ENCODE measurements at regions not wholly inside any gene's neighbourhood (a gene's known extent, or its start where the extent isn't known, plus 50 kb on each side); places are given as distances from the start of the nearest gene placed in this dataset.
"Not testable (repeated sequence)": the region's sequence is repeated elsewhere in the genome, so short reads cannot be mapped to it uniquely, and the experiment has no call there.

GRCh38 chr3:607480-607879 is 410.9 kb downstream of the CHL1 start:
- BruUV-seq (replicated peaks); H2AFZ ChIP-seq; H3K4me1 ChIP-seq (replicated peaks; ENCODE audit: insufficient read depth); H4K20me1 ChIP-seq (ENCODE audit: insufficient read depth); DNase-seq; H3K27me3 ChIP-seq (ENCODE audit: insufficient read depth, low read depth); intact Hi-C loops (cut with micrococcal nuclease; ENCODE audit: unreplicated experiment); H3K9me2 ChIP-seq (ENCODE audit: insufficient read depth); CTCF ChIA-PET; POLR2A ChIA-PET (ENCODE audit: unreplicated experiment); H3K4me3 ChIP-seq; H3K79me2 ChIP-seq (ENCODE audit: low read depth); H3K27ac ChIP-seq; H3K9me3 ChIP-seq (ENCODE audit: insufficient read depth, low read depth); H3K4me2 ChIP-seq; H3K36me3 ChIP-seq (ENCODE audit: low read depth); H3F3A ChIP-seq (ENCODE audit: insufficient read depth, low read depth): not testable (repeated sequence)

DNA sequence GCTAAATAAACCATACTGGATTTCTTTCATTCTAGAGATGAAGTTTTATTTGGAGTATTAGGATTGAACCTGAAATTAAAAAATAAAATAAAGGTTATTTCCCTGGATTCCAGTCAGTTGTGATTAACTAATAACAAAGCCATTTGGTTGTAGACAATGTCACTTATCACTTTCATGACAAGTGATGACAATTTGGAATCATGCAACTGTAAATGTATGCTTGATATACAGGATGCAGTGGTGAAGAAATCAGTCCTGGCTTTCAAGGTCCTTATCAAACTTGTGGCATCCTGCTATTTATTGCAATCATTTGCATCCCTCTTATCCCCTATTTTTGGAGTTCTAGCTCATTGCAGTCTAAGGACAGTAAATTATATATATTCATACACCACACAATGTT is 425.2 kb downstream of the CHL1 start:
- intact Hi-C loops (cut with micrococcal nuclease; ENCODE audit: unreplicated experiment) = no loop called here
- H3K36me3 ChIP-seq (ENCODE audit: low read depth) = no peaks in the 10 kb centered on the region
- H4K20me1 ChIP-seq (ENCODE audit: insufficient read depth) = no peaks in the 10 kb centered on the region
- H3K79me2 ChIP-seq (ENCODE audit: low read depth) = no peaks in the 10 kb centered on the region
- H3K9me3 ChIP-seq (ENCODE audit: insufficient read depth, low read depth) = no peaks in the 10 kb centered on the region
- no peaks in the 10 kb centered on the region for H3K4me1 ChIP-seq (replicated peaks; ENCODE audit: insufficient read depth)
- POLR2A ChIA-PET (ENCODE audit: unreplicated experiment) = no interaction called here
- CTCF ChIA-PET = no interaction called here
- DNase-seq = no peak
- H3F3A ChIP-seq (ENCODE audit: insufficient read depth, low read depth) = no peaks in the 10 kb centered on the region
- no peak for TF ChIP-seq EZH2 (IDR thresholded peaks at IDR 0.05; ENCODE audit: low read depth)
- TF ChIP-seq, protein P1, sequence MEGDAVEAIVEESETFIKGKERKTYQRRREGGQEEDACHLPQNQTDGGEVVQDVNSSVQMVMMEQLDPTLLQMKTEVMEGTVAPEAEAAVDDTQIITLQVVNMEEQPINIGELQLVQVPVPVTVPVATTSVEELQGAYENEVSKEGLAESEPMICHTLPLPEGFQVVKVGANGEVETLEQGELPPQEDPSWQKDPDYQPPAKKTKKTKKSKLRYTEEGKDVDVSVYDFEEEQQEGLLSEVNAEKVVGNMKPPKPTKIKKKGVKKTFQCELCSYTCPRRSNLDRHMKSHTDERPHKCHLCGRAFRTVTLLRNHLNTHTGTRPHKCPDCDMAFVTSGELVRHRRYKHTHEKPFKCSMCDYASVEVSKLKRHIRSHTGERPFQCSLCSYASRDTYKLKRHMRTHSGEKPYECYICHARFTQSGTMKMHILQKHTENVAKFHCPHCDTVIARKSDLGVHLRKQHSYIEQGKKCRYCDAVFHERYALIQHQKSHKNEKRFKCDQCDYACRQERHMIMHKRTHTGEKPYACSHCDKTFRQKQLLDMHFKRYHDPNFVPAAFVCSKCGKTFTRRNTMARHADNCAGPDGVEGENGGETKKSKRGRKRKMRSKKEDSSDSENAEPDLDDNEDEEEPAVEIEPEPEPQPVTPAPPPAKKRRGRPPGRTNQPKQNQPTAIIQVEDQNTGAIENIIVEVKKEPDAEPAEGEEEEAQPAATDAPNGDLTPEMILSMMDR (conservative IDR thresholded peaks at IDR 0.05) = no peak
- H3K27me3 ChIP-seq (ENCODE audit: insufficient read depth, low read depth) = no peaks in the 10 kb centered on the region
- H3K9me2 ChIP-seq (ENCODE audit: insufficient read depth) = no peaks in the 10 kb centered on the region
- BruUV-seq (replicated peaks) = no TSS peak
- H3K4me2 ChIP-seq = no peak overlapping the region
- H3K4me3 ChIP-seq = no peak overlapping the region
- no peak overlapping the region for H3K27ac ChIP-seq
- H2AFZ ChIP-seq = no peak overlapping the region

DNA sequence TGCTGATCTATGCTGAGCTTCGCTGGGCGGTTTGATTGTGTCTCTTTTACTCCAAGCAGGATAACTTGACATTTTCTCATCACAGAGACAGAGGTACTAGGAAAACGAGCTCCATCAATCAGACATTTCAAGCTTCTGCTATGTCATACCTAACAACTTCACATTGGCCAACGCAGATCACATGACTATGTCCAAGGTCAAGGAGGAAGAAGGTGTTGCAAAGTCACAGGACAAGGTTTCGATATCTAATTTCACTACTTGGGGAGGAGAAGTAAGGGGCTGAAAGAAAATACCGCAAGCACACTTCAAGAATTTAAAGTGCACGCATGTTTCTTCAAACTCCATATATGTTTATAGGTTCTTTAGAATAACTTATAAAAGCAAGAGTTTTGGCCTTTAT is 425.8 kb downstream of the CHL1 start:
- Histone ChIP-seq H3K4me2 (no peak overlapping the region), H3F3A (ENCODE audit: insufficient read depth, low read depth) (no peaks in the 10 kb centered on the region), H3K4me3 (no peak overlapping the region), H4K20me1 (ENCODE audit: insufficient read depth) (no peaks in the 10 kb centered on the region), H3K27ac (no peak overlapping the region), H2AFZ (no peak overlapping the region), H3K4me1 (replicated peaks; ENCODE audit: insufficient read depth) (no peaks in the 10 kb centered on the region), H3K9me2 (ENCODE audit: insufficient read depth) (no peaks in the 10 kb centered on the region), H3K79me2 (ENCODE audit: low read depth) (no peaks in the 10 kb centered on the region), H3K36me3 (ENCODE audit: low read depth) (no peaks in the 10 kb centered on the region), H3K27me3 (ENCODE audit: insufficient read depth, low read depth) (no peaks in the 10 kb centered on the region), H3K9me3 (ENCODE audit: insufficient read depth, low read depth) (no peaks in the 10 kb centered on the region)
- POLR2A ChIA-PET (ENCODE audit: unreplicated experiment) = no interaction called here
- intact Hi-C loops (cut with micrococcal nuclease; ENCODE audit: unreplicated experiment) = no loop called here
- CTCF ChIA-PET = no interaction called here
- BruUV-seq (replicated peaks) = no TSS peak
- DNase-seq = no peak
- TF ChIP-seq, protein P1 (conservative IDR thresholded peaks at IDR 0.05) = no peak
- TF ChIP-seq EZH2 (IDR thresholded peaks at IDR 0.05; ENCODE audit: low read depth) = no peak

GRCh38 chr3:623914-624545 is 427.5 kb downstream of the CHL1 start:
- no peaks in the 10 kb centered on the region for H3K9me2 ChIP-seq (ENCODE audit: insufficient read depth)
- H3K4me2 ChIP-seq = no peak overlapping the region
- ChIA-PET POLR2A (ENCODE audit: unreplicated experiment) (no interaction called here), CTCF (no interaction called here)
- no peaks in the 10 kb centered on the region for H3K27me3 ChIP-seq (ENCODE audit: insufficient read depth, low read depth)
- TF ChIP-seq, protein P1 (conservative IDR thresholded peaks at IDR 0.05) = no peak
- no peak for TF ChIP-seq EZH2 (IDR thresholded peaks at IDR 0.05; ENCODE audit: low read depth)
- H3K4me1 ChIP-seq (replicated peaks; ENCODE audit: insufficient read depth) = no peaks in the 10 kb centered on the region
- no peak overlapping the region for H2AFZ ChIP-seq
- H3K36me3 ChIP-seq (ENCODE audit: low read depth) = no peaks in the 10 kb centered on the region
- intact Hi-C loops (cut with micrococcal nuclease; ENCODE audit: unreplicated experiment) = no loop called here
- H3K9me3 ChIP-seq (ENCODE audit: insufficient read depth, low read depth) = no peaks in the 10 kb centered on the region
- H3F3A ChIP-seq (ENCODE audit: insufficient read depth, low read depth) = no peaks in the 10 kb centered on the region
- no peak overlapping the region for H3K27ac ChIP-seq
- no peak for DNase-seq
- H3K4me3 ChIP-seq = no peak overlapping the region
- H4K20me1 ChIP-seq (ENCODE audit: insufficient read depth) = no peaks in the 10 kb centered on the region
- BruUV-seq (replicated peaks) = no TSS peak
- H3K79me2 ChIP-seq (ENCODE audit: low read depth) = no peaks in the 10 kb centered on the region
